ENCODE measurements at regions not wholly inside any gene's neighbourhood (a gene's known extent, or its start where the extent isn't known, plus 50 kb on each side); places are given as distances from the start of the nearest gene placed in this dataset.

DNA sequence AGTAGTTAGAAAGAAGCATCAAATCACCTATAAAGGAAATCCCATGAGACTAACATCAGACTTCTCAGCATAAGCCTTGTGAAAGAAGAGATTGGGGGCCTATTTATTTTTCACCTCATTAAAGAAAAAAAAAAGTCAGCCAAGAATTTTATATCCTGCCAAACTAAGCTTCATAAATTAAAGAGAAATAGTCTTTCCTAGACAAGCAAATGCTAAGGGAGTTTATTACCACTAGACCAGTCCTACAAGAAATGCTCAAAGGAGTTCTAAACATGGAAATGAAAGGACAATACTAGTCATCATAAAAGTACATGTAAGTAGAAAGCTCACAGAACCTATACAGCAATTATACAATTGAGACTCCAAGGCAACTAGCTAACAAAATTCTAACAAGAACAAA, 96.5 kb upstream of the OLIG3 start:
- intact Hi-C loops (cut with DNase I, micrococcal nuclease) = no loop called here
- TF ChIP-seq, protein P1, sequence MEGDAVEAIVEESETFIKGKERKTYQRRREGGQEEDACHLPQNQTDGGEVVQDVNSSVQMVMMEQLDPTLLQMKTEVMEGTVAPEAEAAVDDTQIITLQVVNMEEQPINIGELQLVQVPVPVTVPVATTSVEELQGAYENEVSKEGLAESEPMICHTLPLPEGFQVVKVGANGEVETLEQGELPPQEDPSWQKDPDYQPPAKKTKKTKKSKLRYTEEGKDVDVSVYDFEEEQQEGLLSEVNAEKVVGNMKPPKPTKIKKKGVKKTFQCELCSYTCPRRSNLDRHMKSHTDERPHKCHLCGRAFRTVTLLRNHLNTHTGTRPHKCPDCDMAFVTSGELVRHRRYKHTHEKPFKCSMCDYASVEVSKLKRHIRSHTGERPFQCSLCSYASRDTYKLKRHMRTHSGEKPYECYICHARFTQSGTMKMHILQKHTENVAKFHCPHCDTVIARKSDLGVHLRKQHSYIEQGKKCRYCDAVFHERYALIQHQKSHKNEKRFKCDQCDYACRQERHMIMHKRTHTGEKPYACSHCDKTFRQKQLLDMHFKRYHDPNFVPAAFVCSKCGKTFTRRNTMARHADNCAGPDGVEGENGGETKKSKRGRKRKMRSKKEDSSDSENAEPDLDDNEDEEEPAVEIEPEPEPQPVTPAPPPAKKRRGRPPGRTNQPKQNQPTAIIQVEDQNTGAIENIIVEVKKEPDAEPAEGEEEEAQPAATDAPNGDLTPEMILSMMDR (IDR thresholded peaks at IDR 0.05) = no peak
- no peak overlapping the region for H3K4me3 ChIP-seq
- no peaks in the 10 kb centered on the region for H3K9me3 ChIP-seq
- ATAC-seq (no peak), DNase-seq (no peak)
- H3K36me3 ChIP-seq (ENCODE audit: low read depth) = no peaks in the 10 kb centered on the region
- H3K4me1 ChIP-seq (ENCODE audit: low read depth) = no peaks in the 10 kb centered on the region

DNA sequence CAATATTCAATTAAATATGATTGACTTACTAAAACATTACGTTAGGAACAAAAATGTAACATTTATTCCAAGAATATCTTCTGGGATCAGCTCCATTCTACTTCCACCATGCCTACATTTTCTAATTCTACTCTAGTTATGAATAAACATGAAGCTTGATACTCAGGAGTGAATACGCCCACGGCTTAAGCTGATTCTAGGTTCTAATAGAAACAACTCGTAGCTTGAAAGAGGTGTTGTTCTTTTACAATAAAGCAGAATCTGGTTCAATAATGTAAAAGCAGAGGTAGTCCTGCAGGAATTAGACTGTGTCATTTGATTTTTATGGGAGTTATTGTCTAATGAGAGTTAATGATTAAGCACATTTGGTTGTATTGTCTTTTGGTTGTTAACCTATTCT, 107.3 kb upstream of the OLIG3 start:
- intact Hi-C loops (cut with DNase I, micrococcal nuclease) = no loop called here
- Histone ChIP-seq H3K4me3 (no peak overlapping the region), H3K4me1 (ENCODE audit: low read depth) (no peaks in the 10 kb centered on the region), H3K36me3 (ENCODE audit: low read depth) (no peaks in the 10 kb centered on the region), H3K9me3 (no peaks in the 10 kb centered on the region)
- no peak for ATAC-seq
- TF ChIP-seq, protein P1 (IDR thresholded peaks at IDR 0.05) = no peak
- no peak for DNase-seq

DNA sequence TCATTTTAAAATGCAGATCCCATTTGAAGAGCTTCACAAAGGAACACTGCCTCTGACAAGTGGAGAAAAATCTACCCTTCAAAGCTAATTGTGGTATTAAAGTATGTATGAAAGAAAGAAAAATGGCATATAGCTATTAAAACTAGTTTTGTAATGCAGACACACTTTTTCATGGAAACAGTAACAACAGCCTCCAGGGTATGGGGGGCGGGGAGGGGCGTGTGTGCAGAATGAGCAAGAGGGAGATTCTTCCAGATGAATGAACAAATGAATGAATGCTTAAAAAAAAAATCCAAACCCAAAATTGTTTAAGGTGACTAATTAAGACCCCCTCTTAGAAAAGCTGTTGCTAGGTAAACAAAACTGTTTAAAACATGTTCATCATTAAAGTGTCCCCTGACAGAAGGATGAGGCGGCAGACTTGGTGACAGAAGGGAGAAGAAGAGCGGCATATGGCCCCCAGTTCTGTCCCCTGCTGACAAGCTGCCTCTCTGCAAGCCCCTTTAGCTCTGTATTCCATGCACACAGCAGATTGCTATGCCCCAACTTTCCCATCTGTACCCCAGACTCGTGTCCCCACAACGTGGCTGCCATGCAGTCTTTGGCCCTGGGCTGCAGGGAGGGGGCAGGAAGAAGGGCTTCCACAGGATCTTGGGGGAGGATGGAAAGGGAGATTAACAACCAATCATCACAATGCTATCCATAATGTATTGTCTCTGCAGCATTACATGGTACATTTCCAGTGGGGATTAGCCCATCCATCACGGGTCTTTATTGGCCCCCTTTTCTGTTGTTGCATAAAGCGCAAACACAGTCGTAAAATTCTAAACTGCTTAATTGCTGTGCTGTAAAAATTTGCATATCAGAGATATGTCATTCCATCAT, 108.4 kb upstream of the OLIG3 start:
- ATAC-seq = no peak
- no peaks in the 10 kb centered on the region for H3K9me3 ChIP-seq
- TF ChIP-seq, protein P1 (IDR thresholded peaks at IDR 0.05) = no peak
- H3K36me3 ChIP-seq (ENCODE audit: low read depth) = no peaks in the 10 kb centered on the region
- H3K4me1 ChIP-seq (ENCODE audit: low read depth) = no peaks in the 10 kb centered on the region
- DNase-seq = no peak
- intact Hi-C loops (cut with DNase I, micrococcal nuclease) = no loop called here
- no peak overlapping the region for H3K4me3 ChIP-seq

DNA sequence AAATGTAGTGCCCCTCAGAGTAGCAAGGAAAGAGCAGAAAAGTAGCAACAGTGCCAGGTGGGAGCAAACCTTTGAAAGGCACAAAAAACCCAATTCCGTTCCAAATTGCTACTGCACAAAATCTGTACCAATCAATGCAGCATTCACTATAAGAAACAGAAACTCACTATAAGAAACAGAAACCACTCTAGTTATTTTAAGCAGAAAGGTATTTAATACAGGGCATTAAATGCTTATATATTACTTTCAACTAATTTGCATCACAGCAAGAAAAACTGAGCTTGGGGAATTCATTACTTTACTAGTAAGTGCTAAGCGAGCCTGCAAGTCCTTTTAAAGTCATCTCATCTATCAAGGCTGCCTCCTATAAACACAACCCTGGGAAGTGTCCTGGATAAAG, 116.5 kb upstream of the OLIG3 start:
- intact Hi-C loops (cut with DNase I, micrococcal nuclease) = no loop called here
- no peak overlapping the region for H3K4me3 ChIP-seq
- ATAC-seq (no peak), DNase-seq (no peak)
- H3K9me3 ChIP-seq = no peaks in the 10 kb centered on the region
- TF ChIP-seq, protein P1 (IDR thresholded peaks at IDR 0.05) = no peak
- H3K36me3 ChIP-seq (ENCODE audit: low read depth) = no peaks in the 10 kb centered on the region
- no peaks in the 10 kb centered on the region for H3K4me1 ChIP-seq (ENCODE audit: low read depth)

DNA sequence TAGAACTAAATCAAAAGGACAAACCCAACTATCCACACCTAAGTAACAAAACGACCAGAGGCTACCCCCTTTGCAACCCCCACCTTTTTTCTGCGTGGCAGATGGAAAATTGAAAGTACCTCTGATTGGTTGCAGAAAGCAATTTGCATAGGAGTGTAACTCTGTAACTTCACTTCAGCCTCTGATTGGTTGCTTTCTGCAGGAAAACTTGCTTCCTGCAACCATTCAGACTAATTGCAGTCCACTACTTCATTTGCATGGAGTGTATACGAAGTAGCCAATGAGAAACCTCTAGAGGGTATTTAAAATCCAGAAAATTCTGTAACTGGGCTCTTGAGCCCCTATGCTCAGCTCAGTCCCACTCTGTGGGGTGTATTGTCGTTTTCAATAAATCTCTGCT, 129.1 kb upstream of the OLIG3 start:
- H3K4me3 ChIP-seq = no peak overlapping the region
- no peaks in the 10 kb centered on the region for H3K36me3 ChIP-seq (ENCODE audit: low read depth)
- TF ChIP-seq, protein P1 (IDR thresholded peaks at IDR 0.05) = no peak
- DNase-seq (no peak), ATAC-seq (no peak)
- intact Hi-C loops (cut with DNase I, micrococcal nuclease) = no loop called here
- H3K9me3 ChIP-seq = no peaks in the 10 kb centered on the region
- H3K4me1 ChIP-seq (ENCODE audit: low read depth) = no peaks in the 10 kb centered on the region
